AML-193 (cell line): ENCODE measurements at regions not wholly inside any gene's neighbourhood (a gene's known extent, or its start where the extent isn't known, plus 50 kb on each side); places are given as distances from the start of the nearest gene placed in this dataset.

ENCODE experiments used
- DNase-seq, 2 experiments: peaks; one replicate each; lab custom pipeline; 2025; lab: John Stamatoyannopoulos, UW

DNA sequence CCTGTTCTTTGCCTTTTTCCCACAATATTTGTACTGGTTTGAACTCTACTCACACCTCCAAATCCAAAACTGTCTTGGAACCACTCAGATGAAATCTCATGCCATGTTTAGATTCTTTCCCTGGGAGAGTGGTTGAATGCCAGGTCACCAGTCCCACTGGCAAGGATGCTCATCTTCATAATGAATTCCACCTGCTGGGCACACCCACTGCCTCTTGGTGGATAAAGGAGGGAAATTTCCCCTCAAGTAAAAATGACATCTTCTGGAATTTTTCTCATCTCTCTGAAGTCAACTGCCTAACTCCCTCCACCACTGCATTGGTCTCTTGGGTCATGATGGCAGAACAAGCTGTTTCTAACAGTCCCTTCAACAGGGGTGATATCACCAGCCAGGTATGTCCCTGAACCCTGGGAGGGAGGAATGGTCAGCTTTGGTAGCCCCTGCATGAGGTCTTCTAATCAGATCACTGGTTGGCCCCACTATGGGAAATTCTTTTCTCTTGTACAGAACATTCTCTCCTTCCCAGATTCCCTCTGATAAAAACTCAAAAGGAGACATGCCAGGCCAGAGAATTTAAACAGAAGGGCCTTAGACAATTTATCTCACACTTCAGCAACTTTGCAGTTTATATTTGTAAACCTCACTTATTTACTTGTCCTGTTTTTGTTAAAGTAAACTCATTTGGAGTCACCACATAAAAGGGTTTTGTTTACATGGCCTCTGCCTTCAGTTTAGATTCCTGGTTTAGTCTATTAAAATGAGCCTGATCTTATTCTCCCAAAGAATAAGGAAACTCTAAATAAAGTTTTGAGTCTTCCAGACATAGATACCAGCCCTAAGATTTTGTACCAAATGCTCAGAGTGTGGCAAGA is 143.4 kb downstream of the WNT5A start:
- DNase-seq = no peak

DNA sequence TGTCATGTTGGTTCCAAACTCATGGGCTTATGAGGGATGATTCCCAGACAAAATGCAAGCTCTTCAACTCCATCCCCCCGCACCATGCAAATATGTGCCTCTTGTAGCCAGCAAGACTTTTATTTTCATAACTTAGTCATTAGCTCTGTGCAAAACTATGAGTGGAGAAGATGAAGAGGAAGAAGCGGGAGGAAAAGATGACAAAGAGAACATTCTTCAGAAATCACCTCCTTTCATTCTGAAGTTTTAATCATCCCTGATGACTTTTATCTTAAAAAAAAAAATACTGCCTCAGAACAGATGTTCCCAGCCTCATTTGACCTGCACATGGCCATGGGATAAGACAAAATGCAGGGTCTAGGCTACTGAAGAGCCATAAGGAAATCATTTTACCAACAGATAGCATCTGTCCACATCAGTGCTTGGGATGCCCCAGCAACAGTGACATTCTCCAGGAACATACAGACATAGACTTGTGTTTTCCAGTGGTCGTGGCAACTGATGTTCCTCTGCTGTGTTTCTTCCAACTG is 145.5 kb downstream of the WNT5A start:
- no peak for DNase-seq

DNA sequence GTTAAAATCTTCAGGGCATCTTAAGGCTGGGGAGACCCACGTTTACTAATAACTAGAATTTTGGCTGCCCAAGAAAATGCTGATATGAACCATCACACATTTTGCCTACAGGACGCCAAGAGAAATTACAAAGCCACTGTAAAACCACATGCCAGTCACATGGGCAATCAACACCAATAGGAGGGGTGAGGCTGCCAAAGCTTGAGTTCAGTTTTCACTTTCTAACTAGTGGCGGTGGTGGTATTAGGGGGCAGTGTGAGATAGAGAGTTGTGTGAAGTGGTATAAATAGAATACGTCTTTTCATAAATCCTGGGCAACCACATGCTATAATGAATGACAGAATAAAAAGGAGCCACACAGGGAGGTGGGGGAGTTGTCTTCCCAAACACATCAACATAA is 147.3 kb downstream of the WNT5A start:
- no peak for DNase-seq

DNA sequence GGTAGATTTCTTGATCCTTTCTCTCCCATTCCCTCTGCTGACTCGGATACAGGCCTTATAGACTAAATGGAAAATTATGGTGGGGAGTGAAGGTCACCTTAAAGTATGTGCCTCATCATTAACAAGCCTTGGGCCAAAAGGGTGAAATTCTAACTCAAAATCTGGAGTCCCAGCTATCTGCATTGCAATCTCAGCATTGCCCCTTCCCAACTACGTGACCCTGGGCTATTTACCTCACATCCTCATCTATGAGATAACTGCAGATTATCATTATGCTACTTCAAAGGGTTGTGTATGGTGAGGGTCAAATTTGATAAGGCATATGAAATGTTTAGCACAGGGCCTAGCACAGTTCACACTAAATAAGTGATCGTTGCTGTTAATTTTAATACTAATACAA is 147.7 kb downstream of the WNT5A start:
- DNase-seq = no peak

DNA sequence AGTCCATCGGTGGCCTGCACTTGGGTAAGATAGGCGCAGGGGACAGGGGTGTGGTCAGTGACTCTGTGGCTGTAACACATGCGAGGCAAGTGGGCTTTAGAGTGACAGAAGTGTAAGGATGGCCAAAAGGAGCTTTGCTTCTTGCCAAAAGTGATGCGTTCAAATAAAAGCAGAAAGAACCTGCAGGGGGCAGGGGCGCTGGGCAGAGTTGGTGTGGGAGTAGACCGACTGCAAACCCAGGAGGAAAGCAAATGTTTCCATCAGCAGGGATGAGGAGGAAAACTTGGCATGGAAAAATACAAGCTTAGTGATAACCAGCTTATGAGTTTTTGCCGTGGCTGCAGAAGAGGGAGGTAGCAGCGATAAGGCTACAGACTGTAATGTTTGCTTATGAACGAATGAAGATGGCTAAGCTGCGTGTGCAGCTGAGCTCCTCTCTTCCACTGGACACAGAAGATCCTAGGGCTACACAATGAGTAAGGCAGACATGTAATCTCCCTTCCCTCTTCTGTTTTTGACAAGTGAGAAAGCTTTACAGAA is 149.4 kb downstream of the WNT5A start:
- no peak for DNase-seq

DNA sequence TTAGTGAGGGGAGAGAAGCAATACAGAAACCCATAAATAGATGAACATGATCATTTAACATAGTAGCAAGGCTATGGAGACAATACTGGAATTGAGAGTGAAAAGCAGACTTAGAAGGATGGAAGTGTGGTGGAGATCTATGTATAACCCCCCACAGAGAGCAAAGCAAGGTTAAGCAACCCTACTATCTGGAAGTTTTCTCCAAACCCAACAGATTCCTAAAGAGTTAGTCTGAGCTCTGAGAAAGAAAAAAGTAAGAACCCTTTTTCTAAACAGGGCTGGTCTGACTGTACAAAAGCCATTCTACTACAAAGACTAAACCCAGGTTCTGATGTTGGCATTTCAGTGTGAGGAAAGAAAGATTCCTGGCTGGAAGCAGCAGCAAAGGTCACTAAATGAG is 153.2 kb downstream of the WNT5A start:
- no peak for DNase-seq

DNA sequence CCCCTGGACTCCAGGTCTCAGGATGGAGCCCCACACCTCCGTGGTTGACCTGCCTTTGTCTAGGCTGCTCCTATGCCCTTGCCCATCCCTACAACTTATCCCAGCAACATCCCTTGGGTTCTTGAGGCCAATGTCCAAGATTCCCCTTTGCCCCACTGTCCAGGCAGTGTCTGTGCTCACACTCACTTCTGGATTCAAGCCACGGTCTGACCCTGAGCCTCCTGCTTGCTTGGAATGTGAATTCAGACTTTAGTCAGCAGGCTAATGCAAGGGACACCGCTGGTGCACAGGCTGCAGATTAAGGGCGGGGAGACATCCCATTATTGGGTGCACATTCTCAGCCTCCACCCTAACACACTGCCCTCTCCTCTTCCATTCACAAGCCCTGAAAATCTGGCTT is 154.1 kb downstream of the WNT5A start:
- no peak for DNase-seq

DNA sequence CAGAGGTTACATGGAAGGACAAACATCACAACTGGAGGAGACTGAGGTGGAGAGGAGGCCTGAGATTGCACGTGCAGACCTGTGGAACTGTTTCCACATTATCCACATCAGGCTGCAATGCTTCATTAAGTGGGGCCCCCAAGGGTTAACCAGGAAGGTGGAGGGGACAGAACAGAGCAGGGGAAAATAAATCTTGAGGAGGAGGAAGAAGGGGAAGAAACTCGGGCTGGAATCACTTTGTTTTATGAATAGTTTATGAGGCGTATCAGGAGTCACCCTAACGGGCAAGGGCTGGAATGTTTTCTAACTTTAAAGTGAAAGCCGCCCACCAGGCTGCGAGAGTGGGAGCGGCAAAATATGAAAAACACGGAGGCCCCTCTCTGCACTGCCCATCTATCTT is 154.9 kb downstream of the WNT5A start:
- no peak for DNase-seq

DNA sequence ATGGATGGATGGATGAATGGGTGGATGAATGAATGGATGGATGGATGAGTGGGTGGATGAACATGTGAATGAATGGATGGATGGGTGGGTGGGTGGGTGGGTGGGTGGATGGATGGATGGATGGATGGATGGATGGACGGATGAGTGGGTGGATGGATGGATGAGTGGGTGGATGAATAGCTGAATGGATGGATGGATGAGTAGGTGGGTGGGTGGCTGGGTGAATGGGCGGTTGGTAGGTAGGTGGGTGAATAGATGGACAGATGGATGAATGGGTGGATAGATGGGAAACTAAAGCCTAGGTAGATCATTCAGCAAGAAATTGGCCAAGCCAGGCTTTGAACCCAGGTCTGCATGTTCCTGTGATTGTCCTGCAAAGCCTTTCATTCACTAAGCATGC is 155.6 kb downstream of the WNT5A start:
- DNase-seq = no peak

DNA sequence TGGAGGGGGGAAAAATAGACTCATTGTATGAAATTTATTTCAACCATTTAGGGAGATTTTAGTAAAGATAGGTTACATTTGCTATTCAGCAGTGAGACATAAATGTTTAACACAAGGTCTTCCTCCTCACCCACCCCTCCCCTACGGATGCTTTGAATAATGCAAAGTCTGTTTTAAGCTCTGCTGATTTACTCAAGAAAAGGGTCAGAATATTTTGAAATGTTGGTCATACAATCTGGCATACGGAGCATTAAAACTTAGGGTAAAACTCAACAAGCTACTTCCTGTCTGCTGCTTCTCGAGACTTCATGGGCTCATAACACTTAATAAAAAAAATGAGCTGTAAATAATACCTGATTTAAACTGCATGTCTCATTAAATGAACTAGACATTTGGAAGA is 156.3 kb downstream of the WNT5A start:
- DNase-seq = no peak

DNA sequence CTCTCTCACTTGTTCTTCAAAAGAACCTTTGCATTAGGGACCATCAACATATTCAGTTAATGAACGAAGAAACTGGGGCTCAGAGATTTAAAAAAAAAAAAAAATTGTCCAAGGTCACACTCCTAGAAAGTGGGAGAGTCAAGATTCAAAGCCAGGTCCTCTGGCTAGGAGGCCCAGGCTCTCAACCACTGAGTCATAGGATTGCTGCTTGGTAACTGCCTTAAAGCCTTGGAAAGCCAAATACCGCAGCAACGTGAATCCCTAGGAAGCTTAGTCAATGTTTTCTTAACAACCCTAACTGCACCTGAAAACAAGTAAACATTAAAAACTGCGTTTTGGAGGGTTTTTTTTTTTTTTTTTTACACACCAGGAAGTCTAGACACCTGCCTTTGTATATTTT is 156.8 kb downstream of the WNT5A start:
- no peak for DNase-seq

DNA sequence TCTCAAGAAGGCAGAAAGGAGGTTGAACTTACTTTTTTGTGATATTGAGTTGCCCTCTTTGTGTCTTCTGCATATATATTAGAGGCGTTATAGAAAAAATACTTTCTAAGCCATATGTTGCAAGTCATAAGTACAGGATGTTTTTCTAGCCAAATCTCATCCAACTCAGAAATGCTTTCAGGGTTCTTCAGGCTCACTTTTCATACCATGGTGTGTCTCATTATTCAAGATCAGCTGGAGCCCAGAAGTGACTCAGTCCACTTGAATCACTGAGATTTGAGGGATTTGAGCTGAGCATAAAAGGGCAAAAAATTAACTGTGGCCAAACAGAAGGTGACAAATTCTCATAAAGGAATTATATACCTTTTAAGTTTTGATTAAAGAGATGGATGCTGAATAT is 157.3 kb downstream of the WNT5A start:
- no peak for DNase-seq

DNA sequence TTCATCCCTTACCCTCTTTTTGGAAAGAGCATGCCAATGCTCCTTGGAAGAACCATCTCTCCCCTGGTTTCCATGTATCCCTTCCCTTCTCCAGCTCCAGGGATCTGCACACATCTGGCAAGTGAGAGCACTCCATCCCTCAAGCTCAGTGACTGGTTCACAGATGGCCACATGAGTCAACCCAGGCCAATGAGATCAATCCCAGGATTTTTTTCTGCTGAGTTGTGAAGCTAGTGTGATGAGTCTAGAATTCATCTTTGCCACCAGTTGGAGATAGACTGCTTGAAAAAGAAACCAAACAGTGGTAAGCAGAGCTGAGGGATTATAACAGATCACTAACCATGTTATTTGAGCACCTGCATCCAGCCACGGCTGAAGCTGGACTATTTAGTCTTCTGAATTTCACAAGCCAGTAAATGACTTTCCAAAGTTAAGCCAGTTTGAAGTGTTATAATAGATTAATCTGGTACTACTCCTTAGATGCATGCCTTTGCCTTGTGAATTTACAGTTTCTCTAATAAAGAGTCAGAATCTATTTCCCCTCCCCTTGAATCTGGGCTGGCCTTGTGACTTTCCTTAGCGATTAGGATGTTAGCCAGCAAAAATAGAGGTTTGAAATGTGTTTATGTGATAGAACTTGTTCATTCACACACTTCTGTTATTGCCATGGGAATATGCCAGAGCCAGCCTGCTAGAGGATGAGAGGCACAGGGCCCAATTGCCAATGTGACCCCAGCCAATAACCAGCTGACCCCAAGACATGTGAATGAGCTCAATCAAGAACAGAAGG is 159.8 kb downstream of the WNT5A start:
- no peak for DNase-seq

DNA sequence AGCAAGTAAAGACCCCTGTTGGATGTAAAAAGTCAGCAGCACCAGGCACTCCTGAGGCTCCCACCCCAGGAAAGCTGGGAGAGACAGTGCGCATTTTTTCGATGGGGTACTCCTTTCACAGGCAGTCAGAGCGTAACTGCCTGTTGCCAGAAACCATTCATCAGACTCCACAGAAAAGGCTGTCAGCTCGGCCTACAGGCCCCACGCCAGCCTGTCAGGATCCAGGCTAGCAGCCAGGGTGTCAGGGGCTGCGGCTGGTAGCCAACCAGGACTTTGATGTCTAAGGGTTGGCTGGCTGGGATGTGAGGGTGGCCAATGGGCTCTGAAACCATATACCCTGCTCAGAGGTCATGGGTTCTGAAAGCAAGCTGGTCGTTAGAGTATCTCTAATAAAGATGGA is 164.5 kb downstream of the WNT5A start:
- no peak for DNase-seq

DNA sequence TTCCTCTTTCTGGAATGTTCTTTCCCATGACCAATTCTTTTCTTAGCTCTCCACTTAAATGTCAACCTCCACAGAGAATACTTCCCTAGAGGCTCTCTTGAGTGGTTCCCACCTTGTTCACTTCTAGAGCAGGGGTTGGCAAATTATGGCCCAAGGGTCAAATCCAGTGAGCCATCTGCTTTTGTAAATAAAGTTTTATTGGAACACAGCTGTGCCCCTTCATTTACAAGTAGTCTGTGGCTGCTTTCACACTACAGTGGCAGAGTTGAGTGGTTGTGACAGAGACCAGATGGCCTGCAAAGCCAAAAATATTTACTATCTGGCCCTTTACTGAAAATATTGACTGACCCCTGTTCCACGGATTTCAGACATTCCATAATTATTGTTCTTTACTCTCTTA is 166.2 kb downstream of the WNT5A start:
- no peak for DNase-seq

DNA sequence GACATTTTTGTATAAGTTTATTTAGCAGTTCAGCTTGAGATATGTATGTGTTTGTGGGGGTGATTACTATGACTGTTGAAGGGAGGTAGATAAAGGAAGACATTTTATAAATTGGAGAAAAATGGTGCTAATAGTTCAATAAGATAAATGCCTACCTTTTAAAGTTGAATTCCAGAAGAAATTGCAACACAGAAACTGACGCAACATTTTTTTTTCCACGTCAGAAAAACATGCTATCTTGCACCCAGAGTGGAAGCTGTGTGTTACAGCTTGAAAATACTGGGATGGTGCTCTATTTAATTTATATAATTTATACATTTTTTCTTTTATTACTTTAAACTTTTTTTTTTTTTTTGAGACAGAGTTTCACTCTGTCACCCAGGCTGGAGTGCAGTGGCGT is 171.7 kb downstream of the WNT5A start:
- DNase-seq = no peak

DNA sequence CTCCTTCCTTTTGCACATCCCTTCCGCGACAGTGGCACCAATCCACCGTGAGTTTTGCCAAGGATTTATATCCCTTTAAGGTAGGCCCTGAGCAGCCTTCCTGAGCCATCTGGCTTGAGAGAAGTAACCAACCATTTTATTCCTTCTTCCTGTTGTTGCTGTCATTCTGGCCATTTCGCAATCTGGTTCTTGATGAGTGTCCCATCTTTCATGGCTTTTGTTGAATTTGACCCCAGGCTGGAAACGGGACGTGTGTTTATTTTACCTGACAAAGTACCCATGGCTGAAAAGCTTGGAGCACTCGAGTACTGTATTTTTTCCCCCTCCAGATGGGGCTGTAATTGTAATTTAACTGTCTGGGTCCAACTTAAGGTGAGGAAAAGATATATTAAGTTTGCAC is 173.4 kb downstream of the WNT5A start:
- no peak for DNase-seq

DNA sequence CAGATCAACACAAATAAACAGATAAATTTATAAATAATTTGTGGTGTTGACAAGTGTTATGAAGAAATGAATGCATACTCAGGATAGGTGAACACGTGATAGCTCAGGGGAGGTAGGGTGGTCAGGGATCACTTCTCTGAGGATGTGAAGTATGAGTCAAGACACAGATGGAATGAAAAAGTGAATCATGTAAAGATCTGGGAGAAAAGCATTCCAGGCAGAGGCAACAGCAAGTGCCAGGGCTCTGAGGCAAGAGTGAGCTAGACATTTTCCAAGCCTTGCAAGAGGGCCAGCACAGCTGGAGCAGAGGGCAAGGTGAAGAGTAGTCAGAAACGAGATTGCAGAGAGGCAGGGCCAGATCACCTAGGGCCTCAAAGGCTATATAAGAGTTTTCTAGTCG is 177.8 kb downstream of the WNT5A start:
- no peak for DNase-seq

DNA sequence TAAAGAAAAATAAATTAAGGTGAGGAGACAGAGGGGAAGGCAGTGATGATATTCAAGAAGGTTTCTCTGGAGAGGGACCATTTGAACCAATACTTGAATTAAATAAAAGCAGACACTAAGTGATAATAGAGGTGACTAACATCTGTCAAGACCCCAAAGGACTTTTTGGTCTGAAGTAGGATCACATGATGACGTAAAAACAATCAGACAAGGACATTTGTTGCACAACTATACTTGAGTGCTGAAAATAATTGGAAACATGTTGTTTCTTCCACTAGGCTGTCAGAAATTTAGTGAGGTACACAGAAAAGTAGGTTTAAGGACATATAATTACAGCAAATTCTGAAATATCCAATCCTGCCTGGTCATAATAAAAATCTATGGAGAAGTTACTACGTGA is 179.5 kb downstream of the WNT5A start:
- DNase-seq = no peak

DNA sequence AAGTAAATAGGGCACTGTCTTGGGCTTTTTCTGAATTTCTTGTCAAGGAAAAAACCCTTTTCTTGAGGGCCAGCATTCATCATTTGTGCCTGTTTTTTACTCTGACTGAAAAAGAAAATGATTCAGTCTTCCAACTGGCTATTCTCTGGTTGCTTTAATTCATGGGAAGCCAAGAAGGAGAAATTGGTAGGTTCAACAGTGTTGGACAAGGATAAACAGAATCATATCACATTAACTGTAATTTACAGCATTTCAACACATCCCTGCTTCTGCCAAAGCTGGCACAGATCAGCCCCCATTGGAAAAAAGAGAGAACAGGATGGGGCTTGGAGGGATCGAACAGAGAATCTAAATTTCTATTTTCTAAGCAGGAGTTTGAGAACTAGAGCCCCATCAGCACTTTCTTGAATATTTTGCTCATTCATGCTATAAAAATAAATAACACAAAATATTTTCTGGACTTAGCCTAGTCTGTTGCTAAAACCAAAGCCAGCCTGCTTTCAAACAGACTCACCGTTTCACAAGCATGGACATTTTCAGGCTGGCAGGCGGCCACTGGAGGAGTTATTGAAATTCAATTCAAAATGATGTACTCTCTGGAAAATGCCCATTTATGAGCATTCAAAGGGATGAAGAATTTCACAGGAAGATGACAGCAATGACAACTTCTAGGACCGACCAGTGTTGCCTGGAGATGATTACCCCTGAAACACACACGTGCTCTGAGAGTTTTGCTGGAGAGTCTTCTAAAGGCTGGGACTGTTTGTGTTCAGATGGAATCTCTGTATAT is 181.2 kb downstream of the WNT5A start:
- DNase-seq = no peak

DNA sequence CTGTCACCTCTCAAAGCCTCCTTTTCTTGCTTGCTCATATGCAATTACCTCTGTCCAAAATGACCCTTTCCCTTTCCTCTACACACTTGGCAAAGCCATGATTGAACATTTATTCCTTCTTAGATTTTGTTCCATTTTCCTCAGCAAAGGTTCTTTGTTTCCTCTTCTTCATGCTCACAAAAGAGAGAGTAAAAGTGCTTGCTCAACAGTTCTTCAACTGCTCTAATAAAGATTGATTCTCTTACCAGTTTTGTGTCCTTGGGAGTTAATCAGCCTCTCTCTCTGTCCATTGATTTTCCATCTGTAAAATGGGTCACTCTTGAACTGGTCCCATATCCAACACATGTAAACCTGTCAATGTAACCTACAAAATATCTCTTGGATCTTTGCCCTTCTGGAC is 186.4 kb downstream of the WNT5A start:
- DNase-seq = no peak

DNA sequence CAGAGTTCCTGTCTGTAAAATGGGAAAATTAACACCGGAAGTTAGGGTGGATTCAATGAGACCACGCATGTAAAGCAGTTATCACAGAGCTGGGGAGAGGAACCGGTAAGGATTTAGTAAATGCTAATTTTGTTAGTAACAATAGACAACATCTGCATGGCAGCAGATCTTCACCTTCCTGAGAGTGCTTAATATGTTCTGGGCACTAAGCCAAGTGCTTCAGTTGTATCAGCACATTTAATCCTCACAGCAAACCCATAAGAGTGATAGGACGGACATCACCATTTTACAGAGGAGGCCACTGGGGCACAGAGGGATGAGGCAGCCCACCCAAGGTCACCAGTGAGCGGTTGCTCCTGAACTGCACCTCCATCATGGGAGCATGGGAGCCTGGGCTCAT is 189.4 kb downstream of the WNT5A start:
- DNase-seq = no peak
